ENCODE measurements at regions not wholly inside any gene's neighbourhood (a gene's known extent, or its start where the extent isn't known, plus 50 kb on each side); places are given as distances from the start of the nearest gene placed in this dataset.
"Not testable (repeated sequence)": the region's sequence is repeated elsewhere in the genome, so short reads cannot be mapped to it uniquely, and the experiment has no call there.

DNA sequence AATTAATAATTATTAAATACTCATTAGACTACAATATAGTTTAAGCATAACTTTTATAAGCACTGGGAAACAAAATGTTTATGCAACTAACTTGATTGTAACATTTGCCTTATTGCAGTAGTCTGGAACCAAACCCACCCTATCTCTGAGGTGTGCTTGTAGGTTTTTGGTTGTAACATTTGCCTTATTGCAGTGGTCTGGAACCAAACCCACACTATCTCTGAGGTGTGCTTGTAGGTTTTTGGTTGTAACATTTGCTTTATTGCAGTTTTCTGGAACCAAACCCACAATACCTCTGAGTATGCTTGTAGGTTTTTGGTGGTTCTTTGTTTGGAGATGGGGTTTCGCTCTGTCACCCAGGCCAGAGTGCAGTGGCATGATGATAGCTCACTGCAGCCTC, 1376.4 kb upstream of the DEFB115 start:
- not testable (repeated sequence) for DNase-seq (ENCODE audit: low read depth in 2 of 2)

DNA sequence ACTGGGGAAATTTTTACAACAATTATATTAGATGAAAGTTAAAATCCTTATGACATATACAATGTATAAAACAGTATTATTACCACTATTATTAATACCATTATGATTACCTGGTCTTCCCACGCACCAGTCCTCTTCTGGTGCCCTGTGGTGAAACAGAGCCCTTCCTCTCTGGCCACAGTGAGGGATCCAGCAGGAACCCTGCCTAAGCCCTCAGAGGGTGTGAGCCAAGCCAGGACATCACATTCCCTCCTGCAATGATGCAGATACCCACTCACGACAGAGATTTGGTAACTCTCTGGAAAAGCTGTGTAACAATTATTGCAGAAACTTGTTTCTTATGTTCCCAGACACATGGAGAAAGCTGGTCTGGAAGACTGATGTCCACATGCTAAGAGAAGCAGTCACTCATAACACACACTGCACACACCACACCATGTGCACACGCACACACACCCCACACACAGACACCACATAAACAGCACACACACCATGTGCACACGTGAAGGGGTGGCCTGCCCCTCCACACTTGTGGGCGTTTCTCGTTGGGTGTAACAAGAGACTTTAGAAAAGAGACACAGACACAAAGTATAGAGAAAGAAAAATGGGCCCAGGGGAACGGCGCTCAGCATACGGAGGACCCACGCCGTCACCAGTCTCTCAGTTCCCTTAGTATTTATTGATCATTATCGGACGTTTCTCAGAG, 1373.8 kb upstream of the DEFB115 start:
- not testable (repeated sequence) for DNase-seq (ENCODE audit: low read depth in 2 of 2)

DNA sequence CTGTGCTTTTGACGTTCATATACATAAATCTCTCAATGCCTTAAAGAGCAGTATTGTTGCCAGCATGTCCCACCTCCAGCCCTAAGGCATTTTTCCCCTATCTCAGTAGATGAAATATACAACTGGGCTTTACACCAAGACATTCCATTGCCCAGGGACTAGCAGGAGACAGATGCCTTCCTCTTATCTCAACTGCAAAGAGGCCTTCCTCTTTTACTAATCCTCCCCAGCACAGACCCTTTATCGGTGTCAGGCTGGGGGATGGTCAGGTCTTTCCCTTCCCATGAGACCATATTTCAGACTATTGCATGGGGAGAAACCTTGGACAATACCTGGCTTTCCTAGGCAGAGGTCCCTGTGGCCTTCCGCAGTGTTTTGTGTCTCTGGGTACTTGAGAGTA, 1373.1 kb upstream of the DEFB115 start:
- DNase-seq (ENCODE audit: low read depth in 2 of 2), result not testable (repeated sequence)

GRCh38 chr20:29885282-29886185, 1371.9 kb upstream of the DEFB115 start:
- DNase-seq (ENCODE audit: low read depth in 2 of 2), result not testable (repeated sequence)

GRCh38 chr20:29891555-29891954, 1365.9 kb upstream of the DEFB115 start:
- DNase-seq (ENCODE audit: low read depth in 2 of 2), result not testable (repeated sequence)

All from stimulated activated CD8-positive, alpha-beta memory T cell treated with anti-CD3 and anti-CD28 coated beads, Interleukin-2, amount 100 ng/mL, for 48 hours (primary cell).